DOHH2 (cell line): ENCODE measurements at regions not wholly inside any gene's neighbourhood (a gene's known extent, or its start where the extent isn't known, plus 50 kb on each side); places are given as distances from the start of the nearest gene placed in this dataset.

ENCODE experiments used
- EZH2phosphoT487 ChIP-seq: fragments of 200-600 bp; sonication (generic); IDR thresholded peaks from 2 replicates; pipeline ENCODE4 v1.6.1; 2017; ENCODE audit warnings: borderline replicate concordance, mild to moderate bottlenecking, antibody characterized with exemption, low read length, moderate library complexity, mixed read lengths
- TF ChIP-seq, protein P1 (sequence below): fragments of 200-600 bp; sonication (generic); IDR thresholded peaks from one replicate; pipeline ENCODE4 v1.5.1; 2014; ENCODE audit warnings: antibody characterized with exemption, mild to moderate bottlenecking, low read depth, low read length; ENCODE audit not compliant: poor library complexity, severe bottlenecking

- TF ChIP-seq, protein P1, sequence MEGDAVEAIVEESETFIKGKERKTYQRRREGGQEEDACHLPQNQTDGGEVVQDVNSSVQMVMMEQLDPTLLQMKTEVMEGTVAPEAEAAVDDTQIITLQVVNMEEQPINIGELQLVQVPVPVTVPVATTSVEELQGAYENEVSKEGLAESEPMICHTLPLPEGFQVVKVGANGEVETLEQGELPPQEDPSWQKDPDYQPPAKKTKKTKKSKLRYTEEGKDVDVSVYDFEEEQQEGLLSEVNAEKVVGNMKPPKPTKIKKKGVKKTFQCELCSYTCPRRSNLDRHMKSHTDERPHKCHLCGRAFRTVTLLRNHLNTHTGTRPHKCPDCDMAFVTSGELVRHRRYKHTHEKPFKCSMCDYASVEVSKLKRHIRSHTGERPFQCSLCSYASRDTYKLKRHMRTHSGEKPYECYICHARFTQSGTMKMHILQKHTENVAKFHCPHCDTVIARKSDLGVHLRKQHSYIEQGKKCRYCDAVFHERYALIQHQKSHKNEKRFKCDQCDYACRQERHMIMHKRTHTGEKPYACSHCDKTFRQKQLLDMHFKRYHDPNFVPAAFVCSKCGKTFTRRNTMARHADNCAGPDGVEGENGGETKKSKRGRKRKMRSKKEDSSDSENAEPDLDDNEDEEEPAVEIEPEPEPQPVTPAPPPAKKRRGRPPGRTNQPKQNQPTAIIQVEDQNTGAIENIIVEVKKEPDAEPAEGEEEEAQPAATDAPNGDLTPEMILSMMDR = no peak
- TF ChIP-seq EZH2phosphoT487 = no peak
These were observed 110.7 kb upstream of the GOLGA8J start for GRCh38 chr15:29972051-29972450.
